ENCODE measurements at regions not wholly inside any gene's neighbourhood (a gene's known extent, or its start where the extent isn't known, plus 50 kb on each side); places are given as distances from the start of the nearest gene placed in this dataset.
"Not testable (repeated sequence)": the region's sequence is repeated elsewhere in the genome, so short reads cannot be mapped to it uniquely, and the experiment has no call there.

GRCh38 chr1:4127592-4128140, 227.6 kb upstream of the C1orf174 start:
- Histone ChIP-seq H3K4me1 (ENCODE audit: control insufficient read depth, insufficient read depth, low read length) (no peaks in the 10 kb centered on the region), H3K27me3 (ENCODE audit: control insufficient read depth, insufficient read depth) (no peaks in the 10 kb centered on the region), H3K27ac (ENCODE audit: low read length) (no peak overlapping the region), H3K4me3 (ENCODE audit: low read length) (no peak overlapping the region), H3K9me3 (ENCODE audit: control insufficient read depth, low read length) (no peaks in the 10 kb centered on the region)
- intact Hi-C loops (cut with DNase I): no loop called here
- DNase-seq (no peak), ATAC-seq (no peak)
- 71% methylated on average over 23 of the region's 23 CpGs for WGBS

GRCh38 chr1:4128616-4129015, 228.5 kb upstream of the C1orf174 start:
- no peak for DNase-seq
- ATAC-seq: no peak
- Histone ChIP-seq H3K27me3 (ENCODE audit: control insufficient read depth, insufficient read depth) (no peaks in the 10 kb centered on the region), H3K4me1 (ENCODE audit: control insufficient read depth, insufficient read depth, low read length) (no peaks in the 10 kb centered on the region), H3K4me3 (ENCODE audit: low read length) (no peak overlapping the region), H3K9me3 (ENCODE audit: control insufficient read depth, low read length) (no peaks in the 10 kb centered on the region), H3K27ac (ENCODE audit: low read length) (no peak overlapping the region)
- 89% methylated on average over 20 of the region's 20 CpGs for WGBS
- intact Hi-C loops (cut with DNase I): no loop called here

DNA sequence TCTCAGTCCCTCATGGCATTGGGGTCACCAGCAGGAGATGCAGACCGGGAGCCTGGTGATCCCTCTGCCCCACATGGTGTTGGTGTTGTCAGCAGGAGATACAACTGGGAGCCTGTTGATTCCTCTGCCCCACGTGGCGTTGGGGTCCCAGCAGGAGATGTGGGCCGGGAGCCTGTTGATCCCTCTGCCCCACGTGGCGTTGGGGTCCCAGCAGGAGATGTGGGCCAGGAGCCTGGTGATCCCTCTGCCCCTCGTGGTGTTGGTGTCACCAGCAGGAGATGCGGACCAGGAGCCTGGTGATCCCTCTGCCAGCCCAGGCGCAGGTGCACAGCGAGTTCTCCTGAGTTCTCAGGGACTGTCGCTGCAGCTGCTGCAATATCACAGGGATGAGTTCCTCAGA, 229.6 kb upstream of the C1orf174 start:
- ATAC-seq (no peak), DNase-seq (no peak)
- no peaks in the 10 kb centered on the region for H3K27me3 ChIP-seq (ENCODE audit: control insufficient read depth, insufficient read depth)
- no peak overlapping the region for H3K4me3 ChIP-seq (ENCODE audit: low read length)
- no peak overlapping the region for H3K27ac ChIP-seq (ENCODE audit: low read length)
- H3K4me1 ChIP-seq (ENCODE audit: control insufficient read depth, insufficient read depth, low read length): no peaks in the 10 kb centered on the region
- intact Hi-C loops (cut with DNase I): no loop called here
- H3K9me3 ChIP-seq (ENCODE audit: control insufficient read depth, low read length): no peaks in the 10 kb centered on the region
- 80% methylated on average over 11 of the region's 11 CpGs for WGBS

DNA sequence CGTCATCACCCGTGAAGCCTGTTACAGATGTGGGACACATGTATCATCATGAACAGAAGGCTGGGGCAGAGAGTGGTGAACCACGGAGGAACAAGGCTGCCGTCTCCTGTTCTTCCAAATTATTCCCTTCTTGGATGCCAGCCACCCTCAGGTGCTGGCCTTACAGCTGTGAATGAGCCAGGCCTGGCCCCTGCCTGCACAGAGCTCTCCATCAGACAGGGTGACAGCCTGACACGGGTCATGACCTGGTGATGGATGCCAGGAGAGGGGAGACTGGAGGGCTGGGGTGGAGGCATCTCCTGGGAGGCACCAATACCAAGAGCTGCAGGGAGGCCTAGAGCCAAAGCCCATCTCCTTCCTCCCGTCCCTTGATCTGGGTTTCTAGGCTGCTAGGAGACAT, 230.0 kb upstream of the C1orf174 start:
- Histone ChIP-seq H3K4me1 (ENCODE audit: control insufficient read depth, insufficient read depth, low read length) (no peaks in the 10 kb centered on the region), H3K9me3 (ENCODE audit: control insufficient read depth, low read length) (no peaks in the 10 kb centered on the region), H3K27me3 (ENCODE audit: control insufficient read depth, insufficient read depth) (no peaks in the 10 kb centered on the region), H3K27ac (ENCODE audit: low read length) (no peak overlapping the region), H3K4me3 (ENCODE audit: low read length) (no peak overlapping the region)
- no peak for ATAC-seq
- intact Hi-C loops (cut with DNase I): no loop called here
- WGBS: 61% methylated on average over 6 of the region's 6 CpGs
- no peak for DNase-seq

DNA sequence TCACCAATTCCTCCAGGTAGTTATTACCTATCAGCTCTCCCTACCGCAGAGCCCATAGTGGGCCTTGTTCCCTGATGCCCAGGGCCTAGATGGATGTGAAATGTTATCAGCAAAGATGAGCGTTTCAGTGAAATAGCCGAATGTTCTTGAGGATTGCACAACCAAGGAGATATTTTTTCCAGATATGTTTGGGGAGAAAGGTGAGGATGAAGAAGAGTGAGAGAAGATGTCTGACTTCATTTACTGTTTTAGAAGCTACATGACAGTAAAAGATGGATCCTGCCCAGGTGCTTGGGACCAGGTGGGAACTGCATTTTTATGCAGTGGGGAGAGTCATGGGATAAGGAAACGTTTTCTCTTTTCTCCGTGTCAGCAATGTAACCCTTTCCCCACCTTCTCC, 231.7 kb upstream of the C1orf174 start:
- Histone ChIP-seq H3K4me1 (ENCODE audit: control insufficient read depth, insufficient read depth, low read length) (no peaks in the 10 kb centered on the region), H3K27me3 (ENCODE audit: control insufficient read depth, insufficient read depth) (no peaks in the 10 kb centered on the region), H3K9me3 (ENCODE audit: control insufficient read depth, low read length) (no peaks in the 10 kb centered on the region), H3K27ac (ENCODE audit: low read length) (no peak overlapping the region), H3K4me3 (ENCODE audit: low read length) (no peak overlapping the region)
- 58% methylated on average over 5 of the region's 5 CpGs for WGBS
- DNase-seq: no peak
- intact Hi-C loops (cut with DNase I): no loop called here
- no peak for ATAC-seq

- ATAC-seq (no peak), DNase-seq (no peak)
- Histone ChIP-seq H3K4me3 (ENCODE audit: low read length) (no peak overlapping the region), H3K9me3 (ENCODE audit: control insufficient read depth, low read length) (no peaks in the 10 kb centered on the region), H3K4me1 (ENCODE audit: control insufficient read depth, insufficient read depth, low read length) (no peaks in the 10 kb centered on the region), H3K27ac (ENCODE audit: low read length) (no peak overlapping the region), H3K27me3 (ENCODE audit: control insufficient read depth, insufficient read depth) (no peaks in the 10 kb centered on the region)
- intact Hi-C loops (cut with DNase I): no loop called here
- 81% methylated on average over 53 of the region's 53 CpGs for WGBS
Observed at GRCh38 chr1:4132352-4133296, 232.6 kb upstream of the C1orf174 start.

DNA sequence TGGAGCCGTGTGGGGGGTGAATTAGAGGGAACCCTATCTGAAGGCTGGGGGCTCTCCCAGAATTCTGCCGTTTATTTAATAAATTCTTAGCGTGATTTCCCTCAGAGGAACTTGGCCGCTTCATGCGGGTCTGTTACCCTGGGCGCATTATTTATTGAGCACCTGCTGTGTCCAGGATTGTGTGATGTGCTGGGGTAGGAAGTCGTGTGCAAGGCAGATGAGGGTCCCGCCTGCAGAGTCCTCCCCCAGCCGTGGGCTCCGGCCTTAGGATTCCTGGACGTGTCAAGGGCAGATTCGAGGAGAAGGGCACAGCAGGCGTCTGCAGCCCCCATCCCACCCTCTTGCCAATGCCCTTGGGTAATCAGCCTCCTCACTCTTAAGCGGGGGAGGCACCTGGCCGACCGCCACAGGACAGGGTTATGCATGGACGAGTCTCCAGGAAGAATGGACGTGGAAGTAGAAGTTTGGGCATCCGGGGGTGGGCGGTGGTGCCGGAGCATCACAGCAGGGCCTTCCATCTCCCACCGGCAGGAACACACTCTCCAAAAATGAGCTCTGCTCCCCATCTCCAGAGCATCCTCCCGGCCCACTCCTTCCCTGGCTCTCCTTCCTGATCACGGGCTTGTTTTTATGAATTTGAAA, 233.3 kb upstream of the C1orf174 start:
- ATAC-seq: no peak
- H3K9me3 ChIP-seq (ENCODE audit: control insufficient read depth, low read length): no peaks in the 10 kb centered on the region

DNA sequence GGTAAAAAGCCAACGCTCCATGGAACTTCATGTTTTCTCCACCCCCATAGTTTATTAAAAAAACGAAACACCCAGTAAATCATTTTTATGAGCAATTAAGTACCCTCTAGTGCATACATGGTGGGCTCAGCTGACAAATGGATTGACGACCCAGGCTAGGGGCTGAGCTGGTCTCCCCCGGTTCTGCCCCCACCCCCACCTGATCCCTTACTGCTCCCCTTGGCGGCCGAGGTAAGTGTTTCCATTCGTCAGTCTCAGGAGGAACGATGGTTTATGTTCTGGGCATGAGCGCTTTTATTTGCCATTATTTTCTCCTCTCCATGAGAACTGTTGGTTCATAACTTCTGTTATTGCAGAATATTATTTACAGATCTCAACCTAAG, 233.9 kb upstream of the C1orf174 start:
- Histone ChIP-seq H3K27ac (ENCODE audit: low read length) (no peak overlapping the region), H3K27me3 (ENCODE audit: control insufficient read depth, insufficient read depth) (no peaks in the 10 kb centered on the region), H3K9me3 (ENCODE audit: control insufficient read depth, low read length) (no peaks in the 10 kb centered on the region), H3K4me1 (ENCODE audit: control insufficient read depth, insufficient read depth, low read length) (no peaks in the 10 kb centered on the region), H3K4me3 (ENCODE audit: low read length) (no peak overlapping the region)
- WGBS: 79% methylated on average over 9 of the region's 9 CpGs
- DNase-seq: no peak
- intact Hi-C loops (cut with DNase I): no loop called here
- no peak for ATAC-seq

More for the DNA sequence above, 233.3 kb upstream of the C1orf174 start:
- DNase-seq: no peak
- Histone ChIP-seq H3K4me3 (ENCODE audit: low read length) (no peak overlapping the region), H3K27ac (ENCODE audit: low read length) (no peak overlapping the region), H3K27me3 (ENCODE audit: control insufficient read depth, insufficient read depth) (no peaks in the 10 kb centered on the region), H3K4me1 (ENCODE audit: control insufficient read depth, insufficient read depth, low read length) (no peaks in the 10 kb centered on the region)
- WGBS: 77% methylated on average over 24 of the region's 24 CpGs
- intact Hi-C loops (cut with DNase I): no loop called here

- H3K27ac ChIP-seq (ENCODE audit: low read length); H3K27me3 ChIP-seq (ENCODE audit: control insufficient read depth, insufficient read depth); DNase-seq; H3K9me3 ChIP-seq (ENCODE audit: control insufficient read depth, low read length); H3K4me3 ChIP-seq (ENCODE audit: low read length); H3K4me1 ChIP-seq (ENCODE audit: control insufficient read depth, insufficient read depth, low read length); ATAC-seq; intact Hi-C loops (cut with DNase I): not testable (repeated sequence)
Observed at GRCh38 chr1:4135853-4136252, 235.8 kb upstream of the C1orf174 start.

DNA sequence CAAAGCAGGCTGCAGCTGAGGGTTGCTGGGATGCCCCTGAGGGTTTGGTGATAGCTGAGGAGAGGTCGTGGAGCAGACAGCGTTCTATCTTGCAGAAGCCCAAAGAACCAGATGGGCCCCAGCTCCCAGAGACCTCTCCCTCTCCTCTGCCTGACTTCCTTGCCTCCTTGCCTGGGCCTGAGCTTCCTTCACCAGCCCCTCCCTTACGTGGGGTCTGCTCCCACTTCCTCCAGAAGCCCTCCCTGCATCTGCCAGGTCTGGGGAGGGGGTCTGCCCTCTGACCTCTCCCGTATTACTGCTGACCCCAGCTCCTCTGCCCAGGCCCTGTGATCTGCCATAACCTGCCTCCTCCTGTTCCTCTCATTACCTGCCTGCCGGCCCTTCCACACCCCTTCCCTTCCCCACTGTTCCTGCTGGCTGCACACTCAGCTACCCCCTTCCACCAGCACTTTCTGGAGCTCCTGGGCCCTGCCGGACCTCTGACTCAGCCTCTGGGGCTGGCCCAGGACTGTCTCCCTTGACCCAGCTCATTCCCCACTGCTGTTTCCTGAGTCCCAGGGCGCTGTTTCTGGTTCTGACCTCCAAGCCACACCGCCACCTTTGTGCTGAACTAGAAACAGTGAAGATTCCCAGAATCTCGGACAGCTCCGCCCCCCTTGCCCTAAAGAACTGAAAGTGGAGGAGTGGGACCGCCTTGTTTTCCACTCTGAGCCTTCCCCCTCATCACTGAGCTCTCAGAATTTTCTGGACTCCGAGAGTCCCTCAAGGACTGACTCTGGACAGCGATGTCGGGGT, 237.7 kb upstream of the C1orf174 start:
- Histone ChIP-seq H3K27ac (ENCODE audit: low read length) (no peak overlapping the region), H3K27me3 (ENCODE audit: control insufficient read depth, insufficient read depth) (no peaks in the 10 kb centered on the region), H3K4me3 (ENCODE audit: low read length) (no peak overlapping the region), H3K4me1 (ENCODE audit: control insufficient read depth, insufficient read depth, low read length) (no peaks in the 10 kb centered on the region), H3K9me3 (ENCODE audit: control insufficient read depth, low read length) (no peaks in the 10 kb centered on the region)
- ATAC-seq (no peak), DNase-seq (no peak)
- intact Hi-C loops (cut with DNase I): no loop called here
- 40% methylated on average over 14 of the region's 14 CpGs for whole genome bisulfite sequencing

- no peak for ATAC-seq
- DNase-seq: peak in 1 of 3 donors; percentile 11
- Histone ChIP-seq H3K4me3 (ENCODE audit: low read length) (no peak overlapping the region), H3K9me3 (ENCODE audit: control insufficient read depth, low read length) (no peaks in the 10 kb centered on the region), H3K27ac (ENCODE audit: low read length) (no peak overlapping the region), H3K27me3 (ENCODE audit: control insufficient read depth, insufficient read depth) (no peaks in the 10 kb centered on the region), H3K4me1 (ENCODE audit: control insufficient read depth, insufficient read depth, low read length) (no peaks in the 10 kb centered on the region)
- intact Hi-C loops (cut with DNase I): no loop called here
- WGBS: 82% methylated on average over 8 of the region's 8 CpGs
Observed at GRCh38 chr1:4139646-4140045, 239.6 kb upstream of the C1orf174 start.

Data from right cardiac atrium (tissue), 5 donors.